GM10248 (cell line): ENCODE measurements at regions not wholly inside any gene's neighbourhood (a gene's known extent, or its start where the extent isn't known, plus 50 kb on each side); places are given as distances from the start of the nearest gene placed in this dataset.

Source experiments
- CTCF ChIA-PET: fragments of 300-600 bp; sonication (Branson Sonifier 250); formaldehyde crosslinking; extraction: SDS; loops from one replicate; lab custom pipeline; 2021; ENCODE audit warnings: antibody characterized with exemption; lab: Yijun Ruan, JAX
- POLR2A ChIA-PET: fragments of 350-650 bp; sonication (Branson Sonifier 250); formaldehyde crosslinking; extraction: SDS; loops from one replicate; lab custom pipeline; 2020; ENCODE audit warnings: antibody characterized with exemption; lab: Yijun Ruan, JAX
- DNase-seq: peaks from one replicate; pipeline ENCODE4 v3.0.0; 2012; ENCODE audit errors: extremely low spot score
- TF ChIP-seq, protein P1 (sequence below): IDR thresholded peaks from 2 replicates; pipeline ENCODE4 v1.5.1; 2012; ENCODE audit warnings: mild to moderate bottlenecking, low read depth; ENCODE audit errors: extremely low read depth, missing control alignments, control extremely low read depth

GRCh38 chr2:103327966-103328365 is 566.1 kb downstream of the TMEM182 start:
- no peak for DNase-seq
- POLR2A ChIA-PET: no interaction called here
- CTCF ChIA-PET: interaction anchor here (0.7 kb wide), 1 partner anchor 14 kb away, joined by 3 read pairs; no protein-coding TSS in a partner anchor
- TF ChIP-seq, protein P1, sequence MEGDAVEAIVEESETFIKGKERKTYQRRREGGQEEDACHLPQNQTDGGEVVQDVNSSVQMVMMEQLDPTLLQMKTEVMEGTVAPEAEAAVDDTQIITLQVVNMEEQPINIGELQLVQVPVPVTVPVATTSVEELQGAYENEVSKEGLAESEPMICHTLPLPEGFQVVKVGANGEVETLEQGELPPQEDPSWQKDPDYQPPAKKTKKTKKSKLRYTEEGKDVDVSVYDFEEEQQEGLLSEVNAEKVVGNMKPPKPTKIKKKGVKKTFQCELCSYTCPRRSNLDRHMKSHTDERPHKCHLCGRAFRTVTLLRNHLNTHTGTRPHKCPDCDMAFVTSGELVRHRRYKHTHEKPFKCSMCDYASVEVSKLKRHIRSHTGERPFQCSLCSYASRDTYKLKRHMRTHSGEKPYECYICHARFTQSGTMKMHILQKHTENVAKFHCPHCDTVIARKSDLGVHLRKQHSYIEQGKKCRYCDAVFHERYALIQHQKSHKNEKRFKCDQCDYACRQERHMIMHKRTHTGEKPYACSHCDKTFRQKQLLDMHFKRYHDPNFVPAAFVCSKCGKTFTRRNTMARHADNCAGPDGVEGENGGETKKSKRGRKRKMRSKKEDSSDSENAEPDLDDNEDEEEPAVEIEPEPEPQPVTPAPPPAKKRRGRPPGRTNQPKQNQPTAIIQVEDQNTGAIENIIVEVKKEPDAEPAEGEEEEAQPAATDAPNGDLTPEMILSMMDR: no peak

GRCh38 chr2:103335403-103335802 is 573.6 kb downstream of the TMEM182 start:
- ChIA-PET POLR2A (no interaction called here), CTCF (no interaction called here)
- no peak for DNase-seq
- TF ChIP-seq, protein P1: no peak

- ChIA-PET POLR2A (no interaction called here), CTCF (no interaction called here)
- TF ChIP-seq, protein P1: no peak
- no peak for DNase-seq
These were observed 577.0 kb downstream of the TMEM182 start for GRCh38 chr2:103338819-103339218.

GRCh38 chr2:103346780-103347179 is 584.9 kb downstream of the TMEM182 start:
- TF ChIP-seq, protein P1: no peak
- ChIA-PET POLR2A (no interaction called here), CTCF (no interaction called here)
- no peak for DNase-seq

GRCh38 chr2:103353774-103354173 is 591.9 kb downstream of the TMEM182 start:
- TF ChIP-seq, protein P1: no peak
- ChIA-PET POLR2A (no interaction called here), CTCF (interaction anchor here (1.9 kb wide), 1 partner anchor 13 kb away, joined by 5 read pairs; no protein-coding TSS in a partner anchor)
- DNase-seq: no peak

DNA sequence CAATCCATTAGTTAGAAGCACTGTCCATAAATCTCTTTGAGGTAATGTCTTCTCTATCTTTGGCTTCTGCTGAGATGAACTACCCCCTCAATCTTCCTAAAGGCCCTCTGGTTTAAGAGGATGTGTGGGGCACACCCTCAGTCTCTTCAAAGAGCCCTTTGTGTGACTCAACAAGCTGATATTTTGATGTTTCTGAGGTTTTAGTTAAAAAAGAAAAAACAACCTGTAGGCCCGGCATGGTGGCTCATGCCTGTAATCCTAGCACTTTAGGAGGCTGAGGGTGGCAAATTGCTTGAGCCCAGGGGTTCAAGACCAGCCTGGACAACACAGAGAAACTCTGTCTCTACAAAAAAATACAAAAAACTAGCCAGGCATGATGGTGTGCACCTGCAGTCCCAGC is 593.5 kb downstream of the TMEM182 start:
- DNase-seq: no peak
- TF ChIP-seq, protein P1: no peak
- ChIA-PET CTCF (interaction anchor here (1.1 to 1.9 kb wide), 2 partner anchors 11 to 17 kb away, joined by 3 to 5 read pairs; no protein-coding TSS in a partner anchor), POLR2A (no interaction called here)

GRCh38 chr2:103361712-103362111 is 599.9 kb downstream of the TMEM182 start:
- ChIA-PET POLR2A (no interaction called here), CTCF (no interaction called here)
- no peak for DNase-seq
- TF ChIP-seq, protein P1: no peak
